Loucy (cell line): ENCODE measurements at regions not wholly inside any gene's neighbourhood (a gene's known extent, or its start where the extent isn't known, plus 50 kb on each side); places are given as distances from the start of the nearest gene placed in this dataset.

ENCODE experiments used
- H2AFZ ChIP-seq: fragments of 200-600 bp; sonication (generic); 2 replicates; pipeline ENCODE4 v1.6.0; 2016; ENCODE audit warnings: antibody characterized with exemption, mild to moderate bottlenecking, low read length, moderate library complexity
- H3F3A ChIP-seq: fragments of 200-600 bp; 2 replicates; pipeline ENCODE4 v1.6.0; 2016; ENCODE audit warnings: antibody characterized with exemption, low read depth, mild to moderate bottlenecking
- H3K27me3 ChIP-seq: fragments of 200-600 bp; sonication (generic); 2 replicates; pipeline ENCODE4 v1.6.1; 2014; ENCODE audit warnings: low read length, mild to moderate bottlenecking; ENCODE audit not compliant: insufficient read depth, poor library complexity, severe bottlenecking
- H3K36me3 ChIP-seq: fragments of 200-600 bp; sonication (generic); 2 replicates; pipeline ENCODE4 v1.6.1; 2016; ENCODE audit warnings: low read length; ENCODE audit not compliant: insufficient read depth
- H3K4me1 ChIP-seq: fragments of 200-600 bp; sonication (generic); 2 replicates; pipeline ENCODE4 v1.5.1; 2014; ENCODE audit warnings: low read length, mild to moderate bottlenecking; ENCODE audit not compliant: insufficient read depth, poor library complexity, severe bottlenecking
- H3K4me2 ChIP-seq: fragments of 200-600 bp; sonication (generic); 2 replicates; pipeline ENCODE4 v1.6.0; 2014; ENCODE audit warnings: antibody characterized with exemption, low read length, low read depth, mild to moderate bottlenecking; ENCODE audit not compliant: poor library complexity, severe bottlenecking
- H3K4me3 ChIP-seq: fragments of 200-600 bp; sonication (generic); 2 replicates; pipeline ENCODE4 v1.5.1; 2014; ENCODE audit warnings: low read length, mild to moderate bottlenecking, mixed read lengths; ENCODE audit not compliant: poor library complexity, severe bottlenecking
- H3K79me2 ChIP-seq: fragments of 200-600 bp; sonication (generic); 2 replicates; pipeline ENCODE4 v1.6.1; 2014; ENCODE audit warnings: low read length; ENCODE audit not compliant: insufficient read depth
- H3K9ac ChIP-seq: fragments of 200-600 bp; sonication (generic); 2 replicates; pipeline ENCODE4 v1.6.0; 2014; ENCODE audit warnings: mild to moderate bottlenecking, low read depth, low read length, moderate library complexity; ENCODE audit not compliant: poor library complexity, severe bottlenecking
- H3K9me2 ChIP-seq: fragments of 200-600 bp; sonication (generic); replicated peaks from 2 replicates; pipeline ENCODE4 v1.6.1; 2016; ENCODE audit warnings: low read depth, low read length, mixed read lengths
- H3K9me3 ChIP-seq: fragments of 200-600 bp; sonication (generic); 2 replicates; pipeline ENCODE4 v1.6.1; 2014; ENCODE audit warnings: mild to moderate bottlenecking, antibody characterized with exemption, low read length, low read depth; ENCODE audit not compliant: insufficient read depth
- H4K20me1 ChIP-seq: fragments of 200-600 bp; sonication (generic); 2 replicates; pipeline ENCODE4 v1.6.0; 2014; ENCODE audit warnings: antibody characterized with exemption, low read length, mild to moderate bottlenecking; ENCODE audit not compliant: insufficient read depth, poor library complexity, severe bottlenecking
- EZH2phosphoT487 ChIP-seq: fragments of 200-600 bp; IDR thresholded peaks from 2 replicates; pipeline ENCODE4 v1.6.1; 2018; ENCODE audit warnings: antibody characterized with exemption, mild to moderate bottlenecking, moderate library complexity, borderline replicate concordance
- TF ChIP-seq, protein P1 (sequence below): fragments of 200-600 bp; sonication (generic); conservative IDR thresholded peaks from 2 replicates; pipeline ENCODE4 v1.5.1; 2014; ENCODE audit warnings: mild to moderate bottlenecking, antibody characterized with exemption, low read length

DNA sequence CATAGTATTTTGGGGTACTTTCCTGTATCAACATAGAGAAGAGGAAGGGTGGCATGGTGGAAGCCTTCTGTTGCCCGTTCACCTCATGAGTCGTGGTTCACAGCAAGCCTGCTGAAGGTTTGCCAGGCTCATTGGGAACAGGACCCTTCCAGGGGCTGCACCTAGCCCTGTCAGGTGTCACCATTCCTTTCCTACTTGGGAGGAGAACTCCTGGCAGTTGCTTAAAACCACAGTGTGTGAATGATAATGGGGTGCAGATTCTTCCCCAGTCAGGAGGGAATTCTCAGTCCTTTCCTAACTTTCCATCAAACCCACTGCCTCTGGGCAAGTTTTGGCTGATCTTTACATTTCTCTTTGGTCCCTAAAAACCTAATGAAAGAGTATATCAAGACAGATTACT, 99.4 kb upstream of the CTNND2 start:
- Histone ChIP-seq H3F3A (no peaks in the 10 kb centered on the region), H2AFZ (no peak overlapping the region), H3K36me3 (no peaks in the 10 kb centered on the region), H3K4me2 (no peak overlapping the region), H4K20me1 (no peaks in the 10 kb centered on the region), H3K27me3 (no peaks in the 10 kb centered on the region), H3K79me2 (no peaks in the 10 kb centered on the region), H3K9me3 (no peaks in the 10 kb centered on the region), H3K9ac (no peak overlapping the region), H3K9me2 (no peaks in the 10 kb centered on the region), H3K4me3 (no peak overlapping the region), H3K4me1 (no peaks in the 10 kb centered on the region)
- no peak for TF ChIP-seq EZH2phosphoT487
- TF ChIP-seq, protein P1, sequence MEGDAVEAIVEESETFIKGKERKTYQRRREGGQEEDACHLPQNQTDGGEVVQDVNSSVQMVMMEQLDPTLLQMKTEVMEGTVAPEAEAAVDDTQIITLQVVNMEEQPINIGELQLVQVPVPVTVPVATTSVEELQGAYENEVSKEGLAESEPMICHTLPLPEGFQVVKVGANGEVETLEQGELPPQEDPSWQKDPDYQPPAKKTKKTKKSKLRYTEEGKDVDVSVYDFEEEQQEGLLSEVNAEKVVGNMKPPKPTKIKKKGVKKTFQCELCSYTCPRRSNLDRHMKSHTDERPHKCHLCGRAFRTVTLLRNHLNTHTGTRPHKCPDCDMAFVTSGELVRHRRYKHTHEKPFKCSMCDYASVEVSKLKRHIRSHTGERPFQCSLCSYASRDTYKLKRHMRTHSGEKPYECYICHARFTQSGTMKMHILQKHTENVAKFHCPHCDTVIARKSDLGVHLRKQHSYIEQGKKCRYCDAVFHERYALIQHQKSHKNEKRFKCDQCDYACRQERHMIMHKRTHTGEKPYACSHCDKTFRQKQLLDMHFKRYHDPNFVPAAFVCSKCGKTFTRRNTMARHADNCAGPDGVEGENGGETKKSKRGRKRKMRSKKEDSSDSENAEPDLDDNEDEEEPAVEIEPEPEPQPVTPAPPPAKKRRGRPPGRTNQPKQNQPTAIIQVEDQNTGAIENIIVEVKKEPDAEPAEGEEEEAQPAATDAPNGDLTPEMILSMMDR, result no peak

DNA sequence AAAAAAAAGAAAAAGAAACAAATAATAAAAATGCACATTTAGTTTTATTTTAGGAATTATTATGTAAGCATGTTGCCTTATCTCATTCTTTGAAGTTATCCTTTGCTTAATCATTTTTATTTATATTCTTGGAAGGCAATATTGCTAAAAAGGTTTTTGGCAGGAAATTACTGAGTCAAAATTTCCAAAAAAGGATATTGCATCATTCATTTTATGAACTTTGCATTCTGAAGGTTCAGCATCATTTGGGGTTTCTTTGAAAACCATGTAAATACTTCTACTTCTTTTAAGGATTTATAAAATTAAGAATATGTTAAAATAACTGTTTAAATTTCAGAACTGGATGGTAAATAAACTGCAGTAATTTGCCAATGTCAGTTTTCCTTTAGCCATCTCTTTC, 94.2 kb upstream of the CTNND2 start:
- H3K4me3 ChIP-seq, result no peak overlapping the region
- no peaks in the 10 kb centered on the region for H3K79me2 ChIP-seq
- H3K9me2 ChIP-seq, result no peaks in the 10 kb centered on the region
- H3K27me3 ChIP-seq, result no peaks in the 10 kb centered on the region
- H3K36me3 ChIP-seq, result no peaks in the 10 kb centered on the region
- H3K4me2 ChIP-seq, result no peak overlapping the region
- H3F3A ChIP-seq, result no peaks in the 10 kb centered on the region
- H4K20me1 ChIP-seq, result no peaks in the 10 kb centered on the region
- H3K4me1 ChIP-seq, result no peaks in the 10 kb centered on the region
- no peak for TF ChIP-seq EZH2phosphoT487
- TF ChIP-seq, protein P1, result no peak
- no peaks in the 10 kb centered on the region for H3K9me3 ChIP-seq
- H2AFZ ChIP-seq, result no peak overlapping the region
- H3K9ac ChIP-seq, result no peak overlapping the region

DNA sequence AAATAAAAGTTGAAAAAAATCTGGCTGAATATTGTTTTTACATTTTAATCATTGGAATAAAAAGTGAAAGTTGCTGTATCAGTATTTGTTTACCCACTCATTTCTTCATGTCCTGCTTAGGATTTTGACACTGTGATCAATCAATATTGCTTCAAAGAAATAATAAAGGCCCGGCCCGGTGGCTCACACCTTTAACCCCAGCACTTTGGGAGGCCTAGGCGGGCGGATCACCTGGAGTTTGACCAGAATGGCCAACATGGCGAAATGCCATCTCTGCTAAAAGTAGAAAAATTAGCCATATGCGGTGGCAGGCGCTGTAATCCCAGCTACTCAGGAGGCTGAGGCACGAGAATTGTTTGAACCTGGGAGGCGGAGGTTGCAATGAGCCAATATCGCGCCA, 93.7 kb upstream of the CTNND2 start:
- Histone ChIP-seq H3K4me2 (no peak overlapping the region), H4K20me1 (no peaks in the 10 kb centered on the region), H3K9ac (no peak overlapping the region), H3K79me2 (no peaks in the 10 kb centered on the region), H3K9me3 (no peaks in the 10 kb centered on the region), H3F3A (no peaks in the 10 kb centered on the region), H3K27me3 (no peaks in the 10 kb centered on the region), H3K36me3 (no peaks in the 10 kb centered on the region), H2AFZ (no peak overlapping the region), H3K4me3 (no peak overlapping the region), H3K9me2 (no peaks in the 10 kb centered on the region), H3K4me1 (no peaks in the 10 kb centered on the region)
- TF ChIP-seq EZH2phosphoT487, result no peak
- TF ChIP-seq, protein P1, result no peak
